ENCODE measurements at regions not wholly inside any gene's neighbourhood (a gene's known extent, or its start where the extent isn't known, plus 50 kb on each side); places are given as distances from the start of the nearest gene placed in this dataset.

DNA sequence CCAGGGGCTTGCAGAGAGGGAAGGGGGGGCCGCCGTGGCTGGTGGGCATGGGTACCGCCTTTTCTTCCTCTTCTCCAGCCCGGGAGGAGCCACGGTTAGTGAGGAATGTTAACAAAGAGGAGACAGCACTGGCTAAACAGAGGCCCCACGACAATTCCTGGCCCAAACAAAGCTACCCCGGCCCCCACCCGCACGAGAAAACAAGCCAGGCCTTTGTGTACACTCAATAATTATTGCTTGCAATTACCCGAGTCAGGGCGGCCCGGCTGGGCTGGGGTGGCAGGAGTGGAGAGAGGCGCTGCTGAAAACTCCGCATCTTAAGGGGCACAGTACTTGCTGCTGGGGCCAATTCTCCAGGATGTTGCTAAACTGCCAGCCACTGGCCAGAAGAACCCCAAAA is 56.4 kb downstream of the IRX5 start:
- ATAC-seq (no peak), DNase-seq (ENCODE audit: extremely low read depth in 1 of 4, low spot score in 3 of 4) (no peak), FAIRE-seq (no peak)
- TF ChIP-seq HSF4 (CRISPR knock-in tag; IDR thresholded peaks at IDR 0.05; ENCODE audit: borderline replicate concordance) (no peak), FOXM1 (IDR thresholded peaks at IDR 0.05; ENCODE audit: low read depth) (no peak), FOXM1 (CRISPR knock-in tag; IDR thresholded peaks at IDR 0.05; ENCODE audit: low read depth) (no peak), ZNF445 (CRISPR knock-in tag; IDR thresholded peaks at IDR 0.05; ENCODE audit: low read depth) (no peak), SRSF3 (IDR thresholded peaks at IDR 0.05; ENCODE audit: insufficient read depth, low read length) (no peak), HMGN3 (IDR thresholded peaks at IDR 0.05; ENCODE audit: borderline replicate concordance, extremely low read depth, insufficient read length, low read depth, low read length) (no peak)
- TF ChIP-seq, protein P1, sequence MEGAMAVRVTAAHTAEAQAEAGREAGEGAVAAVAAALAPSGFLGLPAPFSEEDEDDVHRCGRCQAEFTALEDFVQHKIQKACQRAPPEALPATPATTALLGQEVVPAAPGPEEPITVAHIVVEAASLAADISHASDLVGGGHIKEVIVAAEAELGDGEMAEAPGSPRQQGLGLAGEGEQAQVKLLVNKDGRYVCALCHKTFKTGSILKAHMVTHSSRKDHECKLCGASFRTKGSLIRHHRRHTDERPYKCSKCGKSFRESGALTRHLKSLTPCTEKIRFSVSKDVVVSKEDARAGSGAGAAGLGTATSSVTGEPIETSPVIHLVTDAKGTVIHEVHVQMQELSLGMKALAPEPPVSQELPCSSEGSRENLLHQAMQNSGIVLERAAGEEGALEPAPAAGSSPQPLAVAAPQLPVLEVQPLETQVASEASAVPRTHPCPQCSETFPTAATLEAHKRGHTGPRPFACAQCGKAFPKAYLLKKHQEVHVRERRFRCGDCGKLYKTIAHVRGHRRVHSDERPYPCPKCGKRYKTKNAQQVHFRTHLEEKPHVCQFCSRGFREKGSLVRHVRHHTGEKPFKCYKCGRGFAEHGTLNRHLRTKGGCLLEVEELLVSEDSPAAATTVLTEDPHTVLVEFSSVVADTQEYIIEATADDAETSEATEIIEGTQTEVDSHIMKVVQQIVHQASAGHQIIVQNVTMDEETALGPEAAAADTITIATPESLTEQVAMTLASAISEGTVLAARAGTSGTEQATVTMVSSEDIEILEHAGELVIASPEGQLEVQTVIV (CRISPR knock-in tag; IDR thresholded peaks at IDR 0.05; ENCODE audit: borderline replicate concordance) = no peak
- POLR2A ChIA-PET = no interaction called here
- Histone ChIP-seq H4K20me1 (replicated peaks; ENCODE audit: control insufficient read depth, insufficient read depth, low read length) (0 out of 2 replicates have a peak, but pooled peaks cover 5% of the 10 kb centered on the region), H2AFZ (ENCODE audit: low read depth, low read length) (no peak overlapping the region), H3K27me3 (ENCODE audit: control insufficient read depth in 2 of 2, insufficient read depth in 2 of 2, low read length in 2 of 2) (peaks cover 37 to 68% of the 10 kb centered on the region in 2 experiments), H3K9me1 (ENCODE audit: control insufficient read depth, insufficient read depth, low read length) (no peaks in the 10 kb centered on the region), H3K79me2 (ENCODE audit: control insufficient read depth, insufficient read depth, low read length) (no peaks in the 10 kb centered on the region), H3K36me3 (ENCODE audit: control insufficient read depth, insufficient read depth, low read length) (no peaks in the 10 kb centered on the region), H3K9ac (ENCODE audit: insufficient read depth in 1 of 2, low read depth in 2 of 2, low read length in 2 of 2) (no peak overlapping the region), H3K4me3 (no peak overlapping the region), H3K9me3 (replicated peaks; ENCODE audit: control insufficient read depth, insufficient read depth, low read depth, low read length) (no peaks in the 10 kb centered on the region), H3K27ac (ENCODE audit: extremely low read depth, low read depth, low read length) (no peak overlapping the region), H3K4me1 (replicated peaks in 1 of 2; ENCODE audit: control insufficient read depth in 2 of 2, insufficient read depth in 2 of 2, low read length in 2 of 2) (no peaks in the 10 kb centered on the region; a peak in 1 of 5 replicates), H3K4me2 (ENCODE audit: insufficient read depth, low read length) (no peak overlapping the region)
- WGBS (ENCODE audit: insufficient coverage, low coverage, missing lambda C conversion rate) = 2% methylated on average over 11 of the region's 14 CpGs
- intact Hi-C loops (cut with micrococcal nuclease) (no loop called here), in situ Hi-C loops (cut with MboI) (no loop called here)
- BruUV-seq (replicated peaks) = no TSS peak
- CTCF ChIA-PET (ENCODE audit: low intra/inter-chr PET ratio) = no interaction called here

All from K562 (cell line).